ENCODE measurements at regions not wholly inside any gene's neighbourhood (a gene's known extent, or its start where the extent isn't known, plus 50 kb on each side); places are given as distances from the start of the nearest gene placed in this dataset.

DNA sequence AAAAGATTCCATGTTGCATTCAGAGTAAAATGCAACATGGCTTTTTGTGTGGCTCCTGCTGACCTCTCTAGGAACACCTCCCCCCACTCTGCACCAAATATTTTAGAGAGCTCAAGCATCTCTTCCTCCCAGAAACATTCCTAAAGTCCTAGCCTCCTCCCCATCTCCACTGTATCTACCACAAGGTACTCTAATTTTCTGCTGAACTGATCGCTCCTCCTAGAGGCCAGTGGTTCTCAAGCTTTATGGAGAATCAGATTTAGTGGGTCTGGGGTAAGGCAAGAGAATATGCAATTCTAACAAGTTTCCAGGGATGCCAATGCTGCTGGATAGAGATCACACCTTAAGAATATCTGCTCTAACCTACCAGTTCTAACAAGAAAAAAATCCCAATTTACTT, 89.5 kb upstream of the HNRNPA3 start:
- DNase-seq (ENCODE audit: low read depth): no peak

- no peak for DNase-seq (ENCODE audit: low read depth)
Observed at GRCh38 chr2:177124371-177124770, 88.2 kb upstream of the HNRNPA3 start.

- no peak for DNase-seq (ENCODE audit: low read depth)
Observed at GRCh38 chr2:177127821-177128220, 84.8 kb upstream of the HNRNPA3 start.

DNA sequence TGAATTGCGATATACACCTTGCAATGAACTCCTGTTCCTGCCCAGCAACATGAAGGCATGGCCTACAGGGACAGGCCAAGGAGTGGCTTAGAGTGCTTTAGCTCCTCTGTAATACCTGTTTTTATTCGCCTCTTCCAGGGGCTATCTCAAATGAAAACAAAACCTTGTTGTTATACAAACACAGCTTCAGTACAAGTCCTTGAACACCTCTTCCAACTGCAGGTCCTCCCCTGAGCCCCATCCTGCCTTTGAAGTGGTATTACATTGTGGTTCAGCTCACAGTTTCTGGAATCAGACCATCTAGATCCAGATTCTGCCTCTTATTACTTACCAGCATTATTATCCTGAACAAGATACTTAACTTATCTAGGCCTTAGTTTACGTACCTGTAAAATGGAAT, 83.0 kb upstream of the HNRNPA3 start:
- DNase-seq (ENCODE audit: low read depth): no peak

- no peak for DNase-seq (ENCODE audit: low read depth)
Observed at GRCh38 chr2:177131858-177132257, 80.7 kb upstream of the HNRNPA3 start.

- DNase-seq (ENCODE audit: low read depth): no peak
Observed at GRCh38 chr2:177138823-177139222, 73.8 kb upstream of the HNRNPA3 start.

GRCh38 chr2:177141866-177142265, 70.7 kb upstream of the HNRNPA3 start:
- DNase-seq (ENCODE audit: low read depth): no peak

- DNase-seq (ENCODE audit: low read depth): no peak
Observed at GRCh38 chr2:177143444-177143843, 69.2 kb upstream of the HNRNPA3 start.

DNA sequence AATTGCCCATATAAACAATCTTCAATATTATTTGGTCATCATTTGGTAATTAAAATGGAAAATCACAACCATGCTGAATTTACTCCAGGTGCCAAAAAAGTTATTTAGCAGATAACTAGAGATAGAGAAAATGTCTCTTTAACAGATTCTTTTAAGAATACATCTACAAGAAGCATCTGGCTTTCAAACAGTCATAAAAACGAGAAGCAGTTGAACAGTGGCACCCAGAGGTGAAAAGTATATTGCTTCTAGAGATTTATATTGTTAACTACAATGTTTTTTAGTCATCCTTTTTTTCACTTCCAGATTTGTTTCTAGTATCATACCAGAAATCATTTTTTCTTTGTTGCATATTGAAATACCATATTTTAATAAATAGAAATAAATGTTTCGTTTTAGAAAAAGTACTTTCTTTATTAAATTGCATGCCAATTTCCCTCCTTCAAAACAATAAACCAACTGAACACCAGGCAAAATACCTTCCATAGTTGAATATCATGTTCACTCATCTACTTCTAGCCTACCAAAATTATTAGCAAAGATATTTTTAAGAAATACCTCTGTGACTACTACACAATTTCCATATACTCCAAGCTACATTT, 65.4 kb upstream of the HNRNPA3 start:
- no peak for DNase-seq (ENCODE audit: low read depth)

GRCh38 chr2:177147834-177148445, 64.7 kb upstream of the HNRNPA3 start:
- no peak for DNase-seq (ENCODE audit: low read depth)

- DNase-seq (ENCODE audit: low read depth): no peak
Observed at GRCh38 chr2:177148477-177149154, 64.0 kb upstream of the HNRNPA3 start.

GRCh38 chr2:177149155-177149503, 63.5 kb upstream of the HNRNPA3 start:
- DNase-seq (ENCODE audit: low read depth): no peak

DNA sequence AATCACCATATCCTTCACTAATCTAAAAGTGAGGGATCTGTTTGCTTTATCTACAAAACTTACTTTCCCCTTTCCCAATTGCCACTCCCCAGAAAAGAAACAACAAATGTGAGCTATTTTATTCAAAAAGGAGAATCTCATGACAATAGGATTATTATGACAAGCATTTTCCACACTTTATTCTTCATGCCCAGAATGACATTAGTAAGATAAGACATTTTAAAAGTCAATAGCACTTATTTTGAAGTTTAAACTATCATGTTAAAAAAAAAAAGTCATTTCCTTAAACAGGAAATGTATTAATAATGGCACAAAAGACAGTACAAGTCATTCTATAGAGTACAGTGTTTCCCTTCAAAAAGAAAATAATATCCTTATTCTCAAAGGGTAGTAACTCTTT, 58.8 kb upstream of the HNRNPA3 start:
- no peak for DNase-seq (ENCODE audit: low read depth)

DNA sequence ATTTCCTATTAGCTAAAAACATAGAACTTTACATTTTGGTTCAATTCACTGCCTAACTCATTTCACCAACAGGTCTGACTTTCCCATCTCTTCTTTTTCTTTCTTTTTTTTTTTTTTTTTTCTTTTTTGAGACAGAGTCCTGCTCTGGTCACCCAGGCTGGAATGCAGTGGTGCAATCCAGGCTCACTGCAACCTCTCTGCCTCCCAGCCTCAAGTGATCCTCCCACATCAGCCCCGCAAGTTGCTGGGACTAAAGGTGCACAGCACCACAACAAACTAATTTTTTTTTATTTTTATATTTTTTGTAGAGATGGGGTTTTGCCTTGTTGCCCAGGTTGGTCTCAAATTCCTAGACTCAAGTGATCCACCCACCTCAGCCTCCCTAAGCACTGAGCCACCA, 57.8 kb upstream of the HNRNPA3 start:
- no peak for DNase-seq (ENCODE audit: low read depth)

- no peak for DNase-seq (ENCODE audit: low read depth)
Observed at GRCh38 chr2:177155631-177156030, 57.0 kb upstream of the HNRNPA3 start.

DNA sequence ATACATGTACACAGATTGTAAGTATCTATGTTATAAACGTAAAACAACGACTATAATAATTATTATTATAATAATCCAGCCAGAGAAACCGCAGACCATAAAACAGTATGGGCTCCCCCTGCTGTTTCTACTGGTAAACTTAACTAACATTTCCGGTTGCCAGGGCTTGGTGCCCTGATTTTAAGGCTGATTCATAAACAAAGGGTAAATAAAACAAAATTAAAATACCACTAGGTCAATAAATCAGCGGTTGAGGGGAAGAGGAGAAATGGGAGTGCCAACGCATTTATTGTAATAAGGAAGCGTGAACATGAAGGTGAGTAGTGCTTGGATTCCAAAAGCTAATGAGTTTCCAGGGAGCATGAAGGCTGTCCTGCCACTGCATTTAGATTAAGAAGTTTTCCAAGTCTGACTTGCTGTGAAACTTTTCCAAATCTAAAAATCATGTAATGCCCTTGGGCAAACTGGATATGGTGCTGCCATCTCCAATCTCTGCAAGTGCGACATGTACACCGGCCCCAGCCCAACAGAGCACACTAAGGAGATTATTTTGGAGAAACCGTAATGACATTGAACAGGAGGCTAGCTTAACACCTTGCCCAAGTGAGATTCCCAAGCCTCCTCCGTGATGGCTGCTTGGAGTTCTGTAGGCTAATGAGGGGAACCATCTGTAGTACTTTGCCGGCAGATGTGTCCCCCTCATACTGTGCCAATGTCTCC, 50.7 kb upstream of the HNRNPA3 start:
- no peak for DNase-seq (ENCODE audit: low read depth)

Data from HS-27A (cell line).